PC-3 (cell line): ENCODE measurements at regions not wholly inside any gene's neighbourhood (a gene's known extent, or its start where the extent isn't known, plus 50 kb on each side); places are given as distances from the start of the nearest gene placed in this dataset.

ENCODE experiments used
- ATAC-seq: fragments of 200-7000 bp; cut with Tn5 transposase; 2 replicates; pipeline ENCODE4 v1.9.1; 2020; ENCODE audit warnings: mild to moderate bottlenecking, moderate library complexity
- BruUV-seq: library from RNA; stranded (reverse); fragments of 400-500 nt; replicated peaks from 2 replicates; lab custom pipeline; 2021; lab: Mats Ljungman, UMichigan
- CTCF ChIA-PET: fragments of 300-600 bp; sonication (Branson Sonifier 250); formaldehyde crosslinking; loops from one replicate; lab custom pipeline; 2022; ENCODE audit warnings: antibody characterized with exemption; lab: Charles Lee
- POLR2A ChIA-PET: fragments of 300-600 bp; sonication (Branson Sonifier 250); formaldehyde crosslinking; loops from one replicate; lab custom pipeline; 2022; ENCODE audit warnings: antibody characterized with exemption; ENCODE audit not compliant: unreplicated experiment; lab: Charles Lee
- DNase-seq: peaks from one replicate; pipeline ENCODE4 v3.0.0-alpha.2; 2015
- H2AFZ ChIP-seq: fragments of 300-600 bp; sonication (generic); 2 replicates; pipeline ENCODE4 v1.6.0; 2016; ENCODE audit warnings: antibody characterized with exemption, low read length
- H3F3A ChIP-seq: fragments of 300-600 bp; sonication (generic); one replicate; pipeline ENCODE4 v1.6.0; 2017; ENCODE audit warnings: antibody characterized with exemption, low read length, control low read depth, mild to moderate bottlenecking; ENCODE audit not compliant: unreplicated experiment
- H3K27ac ChIP-seq: fragments of 300-600 bp; sonication (generic); 2 replicates; pipeline ENCODE4 v1.5.1; 2016; ENCODE audit warnings: mild to moderate bottlenecking, low read length
- H3K27me3 ChIP-seq: fragments of 300-600 bp; sonication (generic); 2 replicates; pipeline ENCODE4 v1.6.1; 2016; ENCODE audit warnings: low read length, mixed read lengths
- H3K36me3 ChIP-seq: fragments of 300-600 bp; sonication (generic); 2 replicates; pipeline ENCODE4 v1.6.1; 2016; ENCODE audit warnings: low read depth, mixed run types, low read length, mixed read lengths
- H3K4me1 ChIP-seq: fragments of 300-600 bp; sonication (generic); 2 replicates; pipeline ENCODE4 v1.5.1; 2016; ENCODE audit warnings: low read length; ENCODE audit not compliant: insufficient read depth
- H3K4me2 ChIP-seq: fragments of 300-600 bp; sonication (generic); 2 replicates; pipeline ENCODE4 v1.6.0; 2016; ENCODE audit warnings: low read length
- H3K4me3 ChIP-seq: fragments of 300-600 bp; sonication (generic); 2 replicates; pipeline ENCODE4 v1.5.1; 2016; ENCODE audit warnings: mild to moderate bottlenecking, low read length, mixed read lengths
- H3K79me2 ChIP-seq: fragments of 300-600 bp; sonication (generic); 2 replicates; pipeline ENCODE4 v1.6.1; 2017; ENCODE audit warnings: low read length, mixed read lengths
- H3K9ac ChIP-seq: fragments of 300-600 bp; sonication (generic); 2 replicates; pipeline ENCODE4 v1.6.0; 2016; ENCODE audit warnings: mild to moderate bottlenecking, low read length
- H3K9me2 ChIP-seq: fragments of 300-600 bp; sonication (generic); replicated peaks from 2 replicates; pipeline ENCODE4 v1.6.1; 2016; ENCODE audit warnings: mixed run types, low read length, mixed read lengths
- H3K9me3 ChIP-seq: fragments of 300-600 bp; sonication (generic); 2 replicates; pipeline ENCODE4 v1.6.1; 2016; ENCODE audit warnings: low read length, mixed read lengths
- H4K20me1 ChIP-seq: fragments of 300-600 bp; sonication (generic); 2 replicates; pipeline ENCODE4 v1.6.1; 2016; ENCODE audit warnings: low read length, mixed read lengths
- EZH2 ChIP-seq: fragments of 300-600 bp; sonication (generic); IDR thresholded peaks from one replicate; pipeline ENCODE4 v1.6.1; 2017; ENCODE audit warnings: antibody characterized with exemption, mild to moderate bottlenecking, low read length; ENCODE audit not compliant: unreplicated experiment
- EZH2phosphoT487 ChIP-seq: fragments of 300-600 bp; sonication (generic); IDR thresholded peaks from 2 replicates; pipeline ENCODE4 v1.6.1; 2018; ENCODE audit warnings: mild to moderate bottlenecking, antibody characterized with exemption, low read length, borderline replicate concordance
- intact Hi-C: fragments of 100-400 bp; cut with micrococcal nuclease; formaldehyde crosslinking; loops from 2 replicates; pipeline ENCODE4 v1.9.0; 2023
- TF ChIP-seq, protein P1 (sequence below): fragments of 300-600 bp; sonication (generic); conservative IDR thresholded peaks from 2 replicates; pipeline ENCODE4 v1.5.1; 2017; ENCODE audit warnings: antibody characterized with exemption, low read depth, mild to moderate bottlenecking, low read length

GRCh38 chr4:180625653-180626052 is 1617.5 kb upstream of the TENM3 start:
- no peaks in the 10 kb centered on the region for H3K36me3 ChIP-seq
- no peak overlapping the region for H3K4me3 ChIP-seq
- TF ChIP-seq EZH2phosphoT487 (no peak), EZH2 (no peak)
- TF ChIP-seq, protein P1, sequence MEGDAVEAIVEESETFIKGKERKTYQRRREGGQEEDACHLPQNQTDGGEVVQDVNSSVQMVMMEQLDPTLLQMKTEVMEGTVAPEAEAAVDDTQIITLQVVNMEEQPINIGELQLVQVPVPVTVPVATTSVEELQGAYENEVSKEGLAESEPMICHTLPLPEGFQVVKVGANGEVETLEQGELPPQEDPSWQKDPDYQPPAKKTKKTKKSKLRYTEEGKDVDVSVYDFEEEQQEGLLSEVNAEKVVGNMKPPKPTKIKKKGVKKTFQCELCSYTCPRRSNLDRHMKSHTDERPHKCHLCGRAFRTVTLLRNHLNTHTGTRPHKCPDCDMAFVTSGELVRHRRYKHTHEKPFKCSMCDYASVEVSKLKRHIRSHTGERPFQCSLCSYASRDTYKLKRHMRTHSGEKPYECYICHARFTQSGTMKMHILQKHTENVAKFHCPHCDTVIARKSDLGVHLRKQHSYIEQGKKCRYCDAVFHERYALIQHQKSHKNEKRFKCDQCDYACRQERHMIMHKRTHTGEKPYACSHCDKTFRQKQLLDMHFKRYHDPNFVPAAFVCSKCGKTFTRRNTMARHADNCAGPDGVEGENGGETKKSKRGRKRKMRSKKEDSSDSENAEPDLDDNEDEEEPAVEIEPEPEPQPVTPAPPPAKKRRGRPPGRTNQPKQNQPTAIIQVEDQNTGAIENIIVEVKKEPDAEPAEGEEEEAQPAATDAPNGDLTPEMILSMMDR, result no peak
- BruUV-seq, result no TSS peak
- H2AFZ ChIP-seq, result no peak overlapping the region
- ChIA-PET CTCF (no interaction called here), POLR2A (no interaction called here)
- H3K9ac ChIP-seq, result no peak overlapping the region
- no peaks in the 10 kb centered on the region for H3K9me3 ChIP-seq
- no peaks in the 10 kb centered on the region for H3K79me2 ChIP-seq
- no peaks in the 10 kb centered on the region for H4K20me1 ChIP-seq
- ATAC-seq (no peak), DNase-seq (no peak)
- no peaks in the 10 kb centered on the region for H3K9me2 ChIP-seq
- H3K4me2 ChIP-seq, result no peak overlapping the region
- H3F3A ChIP-seq, result no peaks in the 10 kb centered on the region
- no peak overlapping the region for H3K27ac ChIP-seq
- H3K27me3 ChIP-seq, result no peaks in the 10 kb centered on the region
- H3K4me1 ChIP-seq, result no peaks in the 10 kb centered on the region
- intact Hi-C loops, result no loop called here

DNA sequence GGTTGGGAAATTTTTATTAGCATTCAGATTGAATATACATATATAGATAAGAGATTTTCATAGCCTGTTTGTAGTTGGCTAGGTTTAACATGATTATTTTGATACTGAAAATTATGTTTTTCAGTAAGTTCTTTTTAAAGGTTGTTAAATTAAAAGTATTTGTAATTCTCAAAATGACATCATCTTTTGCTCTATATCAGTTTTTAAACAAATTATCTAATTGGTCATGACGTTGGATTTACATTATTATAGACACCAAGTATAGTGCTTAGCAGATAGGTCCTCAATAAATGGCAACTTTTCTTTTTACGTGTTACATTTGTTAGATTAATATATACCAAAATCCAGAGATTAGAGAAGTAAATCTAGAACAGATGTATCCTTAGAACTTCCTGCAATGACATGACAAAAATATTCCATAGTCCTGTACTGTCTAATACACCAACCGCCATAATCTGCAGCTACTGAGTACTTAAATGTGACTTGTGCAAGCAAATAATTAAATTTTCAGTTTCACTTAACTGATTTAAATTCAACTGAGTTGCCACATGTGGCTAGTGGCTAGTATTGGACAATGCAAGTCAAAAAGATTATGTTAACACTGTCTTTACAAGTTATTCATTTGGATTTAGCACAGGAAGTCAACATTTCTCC is 1613.1 kb upstream of the TENM3 start:
- BruUV-seq, result no TSS peak
- H3K4me1 ChIP-seq, result no peaks in the 10 kb centered on the region
- H3K36me3 ChIP-seq, result no peaks in the 10 kb centered on the region
- POLR2A ChIA-PET, result no interaction called here
- no peaks in the 10 kb centered on the region for H3K79me2 ChIP-seq
- H2AFZ ChIP-seq, result no peak overlapping the region
- H3K4me3 ChIP-seq, result no peak overlapping the region
- no peaks in the 10 kb centered on the region for H3F3A ChIP-seq
- H3K9ac ChIP-seq, result no peak overlapping the region
- TF ChIP-seq EZH2phosphoT487, result no peak
- TF ChIP-seq, protein P1, result no peak
- no peak for TF ChIP-seq EZH2
- H3K27me3 ChIP-seq, result 0 out of 2 replicates have a peak, but pooled peaks cover 3% of the 10 kb centered on the region
- no peak for ATAC-seq
- no peak overlapping the region for H3K4me2 ChIP-seq
- no peaks in the 10 kb centered on the region for H3K9me2 ChIP-seq
- DNase-seq, result no peak
- CTCF ChIA-PET, result no interaction called here
- intact Hi-C loops, result no loop called here
- no peak overlapping the region for H3K27ac ChIP-seq
- H3K9me3 ChIP-seq, result no peaks in the 10 kb centered on the region
- no peaks in the 10 kb centered on the region for H4K20me1 ChIP-seq

- no peaks in the 10 kb centered on the region for H3K79me2 ChIP-seq
These were observed 1608.9 kb upstream of the TENM3 start for GRCh38 chr4:180634306-180634705.

More at GRCh38 chr4:180634306-180634705, 1608.9 kb upstream of the TENM3 start:
- no peaks in the 10 kb centered on the region for H3K4me1 ChIP-seq
- ChIA-PET CTCF (no interaction called here), POLR2A (no interaction called here)
- H3K36me3 ChIP-seq, result no peaks in the 10 kb centered on the region
- H3K4me3 ChIP-seq, result no peak overlapping the region
- H3K27ac ChIP-seq, result no peak overlapping the region
- ATAC-seq (no peak), DNase-seq (no peak)
- H4K20me1 ChIP-seq, result no peaks in the 10 kb centered on the region
- no peak overlapping the region for H2AFZ ChIP-seq
- H3K9ac ChIP-seq, result no peak overlapping the region
- no peaks in the 10 kb centered on the region for H3F3A ChIP-seq
- intact Hi-C loops, result no loop called here
- no peak overlapping the region for H3K4me2 ChIP-seq
- peaks cover 13% of the 10 kb centered on the region; the same call in 1 of the 2 replicates for H3K27me3 ChIP-seq
- no peaks in the 10 kb centered on the region for H3K9me3 ChIP-seq
- H3K9me2 ChIP-seq, result no peaks in the 10 kb centered on the region
- TF ChIP-seq, protein P1, result no peak
- TF ChIP-seq EZH2phosphoT487 (no peak), EZH2 (no peak)
- BruUV-seq, result no TSS peak
